Activated CD4-positive, alpha-beta T cell treated with anti-CD3 and anti-CD28 coated beads, Interleukin-2, amount 10 ng/mL, durations not matched to agents 24 days and 14 days (primary cell): ENCODE measurements at regions not wholly inside any gene's neighbourhood (a gene's known extent, or its start where the extent isn't known, plus 50 kb on each side); places are given as distances from the start of the nearest gene placed in this dataset.
A peak's percentile ranks its signal among the peaks of the same experiment; 100 is the strongest.
"Not testable (repeated sequence)": the region's sequence is repeated elsewhere in the genome, so short reads cannot be mapped to it uniquely, and the experiment has no call there.

Source experiments
- DNase-seq: peaks from one replicate; pipeline ENCODE4 v3.0.0; 2022
- H3K27ac Mint-ChIP-seq: one replicate; pipeline ENCODE4 v1.8.0; 2022; ENCODE audit warnings: mild to moderate bottlenecking, mixed read lengths
- H3K27me3 Mint-ChIP-seq: one replicate; pipeline ENCODE4 v1.8.0; 2022; ENCODE audit warnings: mixed read lengths
- H3K36me3 Mint-ChIP-seq: one replicate; pipeline ENCODE4 v1.8.0; 2022; ENCODE audit warnings: low read depth, mild to moderate bottlenecking, mixed read lengths
- H3K4me1 Mint-ChIP-seq: one replicate; pipeline ENCODE4 v1.8.0; 2021; ENCODE audit warnings: mixed read lengths
- H3K4me3 Mint-ChIP-seq: one replicate; pipeline ENCODE4 v1.8.0; 2022; ENCODE audit warnings: mild to moderate bottlenecking, moderate library complexity, mixed read lengths
- H3K9me3 Mint-ChIP-seq: one replicate; pipeline ENCODE4 v1.8.0; 2021; ENCODE audit warnings: mixed read lengths
- intact Hi-C: fragments of 100-400 bp; cut with micrococcal nuclease; formaldehyde crosslinking; loops from one replicate; pipeline ENCODE4 v1.15.1; 2023

GRCh38 chr10:45056806-45057205 lies 56.1 kb downstream of the ZNF22 start:
- DNase-seq, H3K4me1 Mint-ChIP-seq, H3K27ac Mint-ChIP-seq, H3K9me3 Mint-ChIP-seq, H3K4me3 Mint-ChIP-seq, intact Hi-C loops, H3K36me3 Mint-ChIP-seq: not testable (repeated sequence)
- peaks cover 16% of the 10 kb centered on the region for H3K27me3 Mint-ChIP-seq

GRCh38 chr10:45058580-45058979 lies 57.9 kb downstream of the ZNF22 start:
- no peaks in the 10 kb centered on the region for H3K4me1 Mint-ChIP-seq
- no peaks in the 10 kb centered on the region for H3K9me3 Mint-ChIP-seq
- H3K27me3 Mint-ChIP-seq, result peaks cover 12% of the 10 kb centered on the region
- no peak overlapping the region for H3K4me3 Mint-ChIP-seq
- H3K36me3 Mint-ChIP-seq, result no peaks in the 10 kb centered on the region
- H3K27ac Mint-ChIP-seq, result no peak overlapping the region
- no peak for DNase-seq
- intact Hi-C loops, result no loop called here

GRCh38 chr10:45058992-45059561 lies 58.4 kb downstream of the ZNF22 start:
- Mint-ChIP-seq H3K4me3 (no peak overlapping the region), H3K27me3 (peaks cover 9% of the 10 kb centered on the region), H3K4me1 (no peaks in the 10 kb centered on the region), H3K9me3 (no peaks in the 10 kb centered on the region), H3K27ac (no peak overlapping the region), H3K36me3 (no peaks in the 10 kb centered on the region)
- intact Hi-C loops, result no loop called here
- peak; percentile 11 for DNase-seq

- Mint-ChIP-seq H3K4me3 (no peak overlapping the region), H3K27me3 (peaks cover 9% of the 10 kb centered on the region), H3K4me1 (no peaks in the 10 kb centered on the region), H3K9me3 (no peaks in the 10 kb centered on the region), H3K36me3 (no peaks in the 10 kb centered on the region), H3K27ac (no peak overlapping the region)
- DNase-seq, result peak; percentile 18
- intact Hi-C loops, result no loop called here
Measured at GRCh38 chr10:45059632-45060031, 58.9 kb downstream of the ZNF22 start.

GRCh38 chr10:45061982-45062381 lies 61.3 kb downstream of the ZNF22 start:
- intact Hi-C loops, result no loop called here
- Mint-ChIP-seq H3K27me3 (peaks cover 3% of the 10 kb centered on the region), H3K4me1 (no peaks in the 10 kb centered on the region), H3K36me3 (no peaks in the 10 kb centered on the region), H3K9me3 (no peaks in the 10 kb centered on the region), H3K27ac (no peak overlapping the region), H3K4me3 (no peak overlapping the region)
- no peak for DNase-seq

GRCh38 chr10:45063591-45064231 lies 63.0 kb downstream of the ZNF22 start:
- Mint-ChIP-seq H3K27ac (no peak overlapping the region), H3K4me1 (no peaks in the 10 kb centered on the region), H3K36me3 (no peaks in the 10 kb centered on the region), H3K27me3 (peaks cover 4% of the 10 kb centered on the region), H3K9me3 (no peaks in the 10 kb centered on the region), H3K4me3 (no peak overlapping the region)
- intact Hi-C loops, result no loop called here
- DNase-seq, result no peak

GRCh38 chr10:45064998-45065397 lies 64.3 kb downstream of the ZNF22 start:
- intact Hi-C loops, result no loop called here
- Mint-ChIP-seq H3K27ac (no peak overlapping the region), H3K9me3 (no peaks in the 10 kb centered on the region)

GRCh38 chr10:45071043-45071813 lies 70.5 kb downstream of the ZNF22 start:
- Mint-ChIP-seq H3K4me3 (no peak overlapping the region), H3K27ac (no peak overlapping the region), H3K36me3 (no peaks in the 10 kb centered on the region), H3K27me3 (peaks cover 8% of the 10 kb centered on the region), H3K4me1 (no peaks in the 10 kb centered on the region), H3K9me3 (no peaks in the 10 kb centered on the region)
- DNase-seq, result no peak
- intact Hi-C loops, result no loop called here

More at GRCh38 chr10:45064998-45065397, 64.3 kb downstream of the ZNF22 start:
- no peak for DNase-seq
- no peak overlapping the region for H3K4me3 Mint-ChIP-seq
- no peaks in the 10 kb centered on the region for H3K36me3 Mint-ChIP-seq
- no peaks in the 10 kb centered on the region for H3K4me1 Mint-ChIP-seq
- H3K27me3 Mint-ChIP-seq, result peaks cover 6% of the 10 kb centered on the region

- intact Hi-C loops, result no loop called here
- no peak overlapping the region for H3K4me3 Mint-ChIP-seq
- peaks cover 9% of the 10 kb centered on the region for H3K27me3 Mint-ChIP-seq
Measured at GRCh38 chr10:45075216-45075615, 74.5 kb downstream of the ZNF22 start.

GRCh38 chr10:45075826-45076380 lies 75.2 kb downstream of the ZNF22 start:
- H3K27ac Mint-ChIP-seq, result no peak overlapping the region
- H3K36me3 Mint-ChIP-seq, result no peaks in the 10 kb centered on the region
- no peak overlapping the region for H3K4me3 Mint-ChIP-seq
- intact Hi-C loops, result no loop called here
- no peak for DNase-seq
- H3K27me3 Mint-ChIP-seq, result peaks cover 11% of the 10 kb centered on the region
- H3K9me3 Mint-ChIP-seq, result no peaks in the 10 kb centered on the region
- H3K4me1 Mint-ChIP-seq, result no peaks in the 10 kb centered on the region

More at GRCh38 chr10:45075216-45075615, 74.5 kb downstream of the ZNF22 start:
- no peaks in the 10 kb centered on the region for H3K4me1 Mint-ChIP-seq
- no peaks in the 10 kb centered on the region for H3K36me3 Mint-ChIP-seq
- H3K9me3 Mint-ChIP-seq, result no peaks in the 10 kb centered on the region
- DNase-seq, result no peak
- H3K27ac Mint-ChIP-seq, result no peak overlapping the region

GRCh38 chr10:45076891-45077290 lies 76.2 kb downstream of the ZNF22 start:
- Mint-ChIP-seq H3K9me3 (no peaks in the 10 kb centered on the region), H3K4me1 (no peaks in the 10 kb centered on the region), H3K27me3 (peaks cover 11% of the 10 kb centered on the region), H3K4me3 (no peak overlapping the region), H3K27ac (no peak overlapping the region), H3K36me3 (no peaks in the 10 kb centered on the region)
- intact Hi-C loops, result no loop called here
- no peak for DNase-seq

- H3K4me3 Mint-ChIP-seq, result no peak overlapping the region
- H3K4me1 Mint-ChIP-seq, result no peaks in the 10 kb centered on the region
- H3K27me3 Mint-ChIP-seq, result peaks cover 16% of the 10 kb centered on the region
- DNase-seq, result no peak
- no peaks in the 10 kb centered on the region for H3K36me3 Mint-ChIP-seq
- H3K9me3 Mint-ChIP-seq, result peaks cover under 1% of the 10 kb centered on the region
- intact Hi-C loops, result no loop called here
- H3K27ac Mint-ChIP-seq, result no peak overlapping the region
Measured at GRCh38 chr10:45080331-45080730, 79.6 kb downstream of the ZNF22 start.

- H3K27ac Mint-ChIP-seq, result no peak overlapping the region
- intact Hi-C loops, result no loop called here
- peaks cover 6% of the 10 kb centered on the region for H3K9me3 Mint-ChIP-seq
- peaks cover 13% of the 10 kb centered on the region for H3K27me3 Mint-ChIP-seq
- H3K4me1 Mint-ChIP-seq, result no peaks in the 10 kb centered on the region
- no peak overlapping the region for H3K4me3 Mint-ChIP-seq
- no peaks in the 10 kb centered on the region for H3K36me3 Mint-ChIP-seq
- DNase-seq, result no peak
Measured at GRCh38 chr10:45082176-45082575, 81.5 kb downstream of the ZNF22 start.

- intact Hi-C loops, result no loop called here
- Mint-ChIP-seq H3K4me3 (no peak overlapping the region), H3K27ac (no peak overlapping the region), H3K27me3 (peaks cover 14% of the 10 kb centered on the region), H3K36me3 (no peaks in the 10 kb centered on the region), H3K9me3 (no peaks in the 10 kb centered on the region), H3K4me1 (no peaks in the 10 kb centered on the region)
- DNase-seq, result no peak
Measured at GRCh38 chr10:45091968-45092367, 91.2 kb downstream of the ZNF22 start.
